HFF-Myc (cell line): ENCODE measurements at regions not wholly inside any gene's neighbourhood (a gene's known extent, or its start where the extent isn't known, plus 50 kb on each side); places are given as distances from the start of the nearest gene placed in this dataset.

Experiments used
- DNase-seq: peaks from one replicate; pipeline ENCODE4 v3.0.0-alpha.2; 2011; ENCODE audit warnings: low read depth; ENCODE audit errors: extremely low read depth
- H3K4me3 ChIP-seq: replicated peaks from 2 replicates; pipeline ENCODE4 v1.5.1; 2011; ENCODE audit warnings: low read depth, mild to moderate bottlenecking, control low read depth, low read length
- CTCF ChIP-seq: IDR thresholded peaks from 2 replicates; pipeline ENCODE4 v1.5.1; 2012; ENCODE audit warnings: mild to moderate bottlenecking, low read depth, low read length, control low read depth; ENCODE audit errors: missing control alignments

- TF ChIP-seq CTCF: no peak
- H3K4me3 ChIP-seq: no peak overlapping the region
These were observed 226.8 kb upstream of the GPRIN3 start for GRCh38 chr4:89534356-89534755.

GRCh38 chr4:89531932-89532640 is 224.5 kb upstream of the GPRIN3 start:
- H3K4me3 ChIP-seq: no peak overlapping the region
- DNase-seq: no peak
- no peak for TF ChIP-seq CTCF

More at GRCh38 chr4:89534356-89534755, 226.8 kb upstream of the GPRIN3 start:
- DNase-seq: no peak

- no peak for DNase-seq
- no peak for TF ChIP-seq CTCF
These were observed 221.0 kb upstream of the GPRIN3 start for GRCh38 chr4:89528526-89529133.

GRCh38 chr4:89521826-89522225 is 214.2 kb upstream of the GPRIN3 start:
- DNase-seq: no peak
- TF ChIP-seq CTCF: no peak
- H3K4me3 ChIP-seq: no peak overlapping the region

More at GRCh38 chr4:89528526-89529133, 221.0 kb upstream of the GPRIN3 start:
- no peak overlapping the region for H3K4me3 ChIP-seq

GRCh38 chr4:89519771-89520320 is 212.2 kb upstream of the GPRIN3 start:
- H3K4me3 ChIP-seq: no peak overlapping the region
- no peak for DNase-seq
- TF ChIP-seq CTCF: no peak

GRCh38 chr4:89518259-89518658 is 210.7 kb upstream of the GPRIN3 start:
- no peak overlapping the region for H3K4me3 ChIP-seq
- DNase-seq: no peak
- no peak for TF ChIP-seq CTCF

GRCh38 chr4:89514811-89515210 is 207.2 kb upstream of the GPRIN3 start:
- no peak for TF ChIP-seq CTCF
- no peak overlapping the region for H3K4me3 ChIP-seq
- peak; percentile 71 for DNase-seq
